H9 (cell line): ENCODE measurements at regions not wholly inside any gene's neighbourhood (a gene's known extent, or its start where the extent isn't known, plus 50 kb on each side); places are given as distances from the start of the nearest gene placed in this dataset.

Experiments used
- DNase-seq: peaks from one replicate; pipeline ENCODE4 v3.0.0-alpha.2; 2017
- H2AFZ ChIP-seq: one replicate; pipeline ENCODE4 v1.6.1; 2013; ENCODE audit warnings: mild to moderate bottlenecking, low read length, control low read depth, moderate library complexity
- H2AK5ac ChIP-seq: 2 replicates; pipeline ENCODE4 v1.6.1; 2013; ENCODE audit warnings: low read length, control low read depth, mixed read lengths; ENCODE audit not compliant: insufficient read length
- H2BK120ac ChIP-seq: one replicate; pipeline ENCODE4 v1.6.1; 2013; ENCODE audit warnings: low read depth, mild to moderate bottlenecking, low read length, control low read depth, inconsistent platforms; ENCODE audit not compliant: poor library complexity, severe bottlenecking
- H2BK12ac ChIP-seq: 2 replicates; pipeline ENCODE4 v1.6.1; 2013; ENCODE audit warnings: low read length, control low read depth, mixed read lengths, low read depth; ENCODE audit not compliant: insufficient read length
- H2BK15ac ChIP-seq: 2 replicates; pipeline ENCODE4 v1.6.1; 2013; ENCODE audit warnings: low read depth, low read length, control low read depth
- H2BK20ac ChIP-seq: one replicate; pipeline ENCODE4 v1.6.1; 2013; ENCODE audit warnings: low read depth, mild to moderate bottlenecking, low read length, control low read depth, inconsistent platforms; ENCODE audit not compliant: poor library complexity, severe bottlenecking
- H2BK5ac ChIP-seq: 2 replicates; pipeline ENCODE4 v1.6.1; 2013; ENCODE audit warnings: low read length, control low read depth, mixed read lengths; ENCODE audit not compliant: insufficient read length
- H3K14ac ChIP-seq: 2 replicates; pipeline ENCODE4 v1.6.1; 2013; ENCODE audit warnings: low read length, control low read depth; ENCODE audit not compliant: insufficient read depth
- H3K18ac ChIP-seq: 2 replicates; pipeline ENCODE4 v1.6.1; 2013; ENCODE audit warnings: low read depth, mild to moderate bottlenecking, mixed read lengths, low read length, control low read depth; ENCODE audit not compliant: insufficient read length
- H3K23ac ChIP-seq: 2 replicates; pipeline ENCODE4 v1.6.1; 2013; ENCODE audit warnings: low read length, control low read depth, mixed read lengths, low read depth; ENCODE audit not compliant: insufficient read length
- H3K23me2 ChIP-seq: 2 replicates; pipeline ENCODE4 v1.6.1; 2013; ENCODE audit warnings: low read depth, mild to moderate bottlenecking, mixed read lengths, low read length, control low read depth; ENCODE audit not compliant: insufficient read length, poor library complexity, severe bottlenecking
- H3K27ac ChIP-seq: 2 replicates; pipeline ENCODE4 v1.5.1; 2013; ENCODE audit warnings: low read length, control low read depth, mixed read lengths, low read depth; ENCODE audit not compliant: insufficient read length
- H3K27me3 ChIP-seq: 2 replicates; pipeline ENCODE4 v1.6.1; 2013; ENCODE audit warnings: low read length, control low read depth, inconsistent platforms; ENCODE audit not compliant: insufficient read depth
- H3K4ac ChIP-seq: 2 replicates; pipeline ENCODE4 v1.6.1; 2013; ENCODE audit warnings: low read depth, mild to moderate bottlenecking, control low read depth, inconsistent platforms, low read length, moderate library complexity
- H3K4me1 ChIP-seq: 2 replicates; pipeline ENCODE4 v1.6.1; 2013; ENCODE audit warnings: low read length, control low read depth, inconsistent platforms; ENCODE audit not compliant: insufficient read depth
- H3K4me2 ChIP-seq: 2 replicates; pipeline ENCODE4 v1.6.1; 2013; ENCODE audit warnings: low read length, control low read depth, mixed read lengths; ENCODE audit not compliant: insufficient read length, insufficient read depth
- H3K56ac ChIP-seq: 2 replicates; pipeline ENCODE4 v1.6.1; 2013; ENCODE audit warnings: low read depth, mild to moderate bottlenecking, mixed read lengths, low read length, control low read depth; ENCODE audit not compliant: insufficient read length
- H3K79me1 ChIP-seq: 2 replicates; pipeline ENCODE4 v1.6.1; 2013; ENCODE audit warnings: low read depth, mild to moderate bottlenecking, moderate library complexity, low read length, control low read depth, inconsistent platforms; ENCODE audit not compliant: insufficient read depth, poor library complexity, severe bottlenecking
- H3K79me2 ChIP-seq: 2 replicates; pipeline ENCODE4 v1.6.1; 2013; ENCODE audit warnings: low read length, control low read depth, inconsistent platforms; ENCODE audit not compliant: insufficient read depth
- H3K9ac ChIP-seq: 2 replicates; pipeline ENCODE4 v1.6.1; 2013; ENCODE audit warnings: low read length, control low read depth, mixed read lengths; ENCODE audit not compliant: insufficient read length; ENCODE audit errors: extremely low read depth
- H3K9me3 ChIP-seq: one replicate; pipeline ENCODE4 v1.6.1; 2013; ENCODE audit warnings: low read depth, low read length, inconsistent platforms; ENCODE audit not compliant: control insufficient read depth
- H3T11ph ChIP-seq: one replicate; pipeline ENCODE4 v1.6.1; 2013; ENCODE audit warnings: mild to moderate bottlenecking, low read length, control low read depth, inconsistent platforms
- H4K20me1 ChIP-seq: one replicate; pipeline ENCODE4 v1.6.1; 2013; ENCODE audit not compliant: control insufficient read depth, insufficient read length, insufficient read depth
- H4K5ac ChIP-seq: 2 replicates; pipeline ENCODE4 v1.6.1; 2013; ENCODE audit warnings: low read depth, mild to moderate bottlenecking, mixed read lengths, low read length, control low read depth; ENCODE audit not compliant: insufficient read length
- H4K8ac ChIP-seq: replicated peaks from 2 replicates; pipeline ENCODE4 v1.6.1; 2013; ENCODE audit warnings: low read length, control low read depth, mixed read lengths, low read depth; ENCODE audit not compliant: insufficient read length
- H4K91ac ChIP-seq: 2 replicates; pipeline ENCODE4 v1.6.1; 2013; ENCODE audit warnings: low read depth, mild to moderate bottlenecking, moderate library complexity, mixed read lengths, low read length, control low read depth; ENCODE audit not compliant: insufficient read length
- H3K27ac Mint-ChIP-seq, 3 experiments: 2 replicates in 2 of 3; 3 replicates in 1 of 3; pipeline ENCODE4 v1.8.0; 2020 to 2021; ENCODE audit warnings: mixed read lengths in 3 of 3, mild to moderate bottlenecking in 1 of 3, moderate library complexity in 1 of 3
- H3K27me3 Mint-ChIP-seq: 2 replicates; pipeline ENCODE4 v1.8.0; 2021; ENCODE audit warnings: low read depth, mild to moderate bottlenecking, moderate library complexity, mixed read lengths
- H3K36me3 Mint-ChIP-seq, 3 experiments: 2 replicates in 2 of 3; 3 replicates in 1 of 3; pipeline ENCODE4 v1.8.0; 2020 to 2021; ENCODE audit warnings: low read depth in 3 of 3, mixed read lengths in 3 of 3; ENCODE audit not compliant: insufficient read depth in 1 of 3
- H3K4me1 Mint-ChIP-seq, 2 experiments: 2 replicates each; pipeline ENCODE4 v1.8.0; 2020; ENCODE audit warnings: mixed read lengths in 2 of 2
- H3K4me3 Mint-ChIP-seq, 2 experiments: 2 replicates in 1 of 2; 3 replicates in 1 of 2; pipeline ENCODE4 v1.8.0; 2020 to 2021; ENCODE audit warnings: mild to moderate bottlenecking in 2 of 2, mixed read lengths in 2 of 2, moderate library complexity in 1 of 2
- H3K9me3 Mint-ChIP-seq, 2 experiments: 2 replicates in 1 of 2; 3 replicates in 1 of 2; pipeline ENCODE4 v1.8.0; 2020; ENCODE audit warnings: mild to moderate bottlenecking in 2 of 2, mixed read lengths in 2 of 2, moderate library complexity in 1 of 2
- WGBS: extraction: QIAGEN DNeasy Blood & Tissue Kit; methylation state at CpG from one replicate; pipeline ENCODE4 v1.1.7; 2013; ENCODE audit warnings: missing lambda C conversion rate, low lambda C conversion rate, mixed read lengths; ENCODE audit not compliant: insufficient read length; ENCODE audit errors: extremely low coverage; 5-methylcytosine and 5-hydroxymethylcytosine counted together
- TF ChIP-seq, protein P1 (sequence below): fragments of 200-600 bp; sonication (generic); conservative IDR thresholded peaks from 3 replicates; pipeline ENCODE4 v1.8.0; 2021; ENCODE audit warnings: antibody characterized with exemption, mild to moderate bottlenecking

DNA sequence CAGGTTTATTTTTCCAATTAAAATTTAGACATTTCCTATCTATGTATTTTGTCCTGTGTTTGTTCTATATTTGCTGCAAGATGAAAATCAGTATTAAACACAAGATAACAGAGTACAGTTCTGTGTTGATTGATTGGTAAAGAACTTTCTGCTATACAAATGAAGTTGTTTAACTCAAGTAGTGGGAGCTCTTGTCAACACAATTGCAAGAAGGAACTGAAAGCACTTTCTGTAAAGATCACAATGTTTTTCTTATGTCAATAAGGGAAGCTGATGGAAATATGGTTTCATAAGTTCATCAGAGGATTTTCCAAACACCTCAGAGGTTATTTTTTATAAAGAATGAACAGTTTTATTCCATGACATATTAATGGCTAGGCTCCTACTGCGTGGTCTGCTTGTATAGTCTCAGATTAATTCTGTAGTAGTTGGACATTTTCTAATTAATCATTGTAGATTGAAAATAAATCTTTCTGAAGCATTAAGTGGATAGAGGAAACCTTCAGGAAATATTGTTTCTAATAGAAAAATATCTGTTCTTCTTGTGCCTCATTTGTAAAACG, 379.5 kb downstream of the LRFN5 start:
- H3K9me3 ChIP-seq = no peaks in the 10 kb centered on the region
- Mint-ChIP-seq H3K4me3 (no peak overlapping the region), H3K27ac (no peak overlapping the region), H3K27me3 (no peaks in the 10 kb centered on the region), H3K36me3 (no peaks in the 10 kb centered on the region), H3K4me1 (no peaks in the 10 kb centered on the region), H3K9me3 (no peaks in the 10 kb centered on the region)
- H3K27ac ChIP-seq = no peak overlapping the region
- no peak overlapping the region for H2AK5ac ChIP-seq
- TF ChIP-seq, protein P1, sequence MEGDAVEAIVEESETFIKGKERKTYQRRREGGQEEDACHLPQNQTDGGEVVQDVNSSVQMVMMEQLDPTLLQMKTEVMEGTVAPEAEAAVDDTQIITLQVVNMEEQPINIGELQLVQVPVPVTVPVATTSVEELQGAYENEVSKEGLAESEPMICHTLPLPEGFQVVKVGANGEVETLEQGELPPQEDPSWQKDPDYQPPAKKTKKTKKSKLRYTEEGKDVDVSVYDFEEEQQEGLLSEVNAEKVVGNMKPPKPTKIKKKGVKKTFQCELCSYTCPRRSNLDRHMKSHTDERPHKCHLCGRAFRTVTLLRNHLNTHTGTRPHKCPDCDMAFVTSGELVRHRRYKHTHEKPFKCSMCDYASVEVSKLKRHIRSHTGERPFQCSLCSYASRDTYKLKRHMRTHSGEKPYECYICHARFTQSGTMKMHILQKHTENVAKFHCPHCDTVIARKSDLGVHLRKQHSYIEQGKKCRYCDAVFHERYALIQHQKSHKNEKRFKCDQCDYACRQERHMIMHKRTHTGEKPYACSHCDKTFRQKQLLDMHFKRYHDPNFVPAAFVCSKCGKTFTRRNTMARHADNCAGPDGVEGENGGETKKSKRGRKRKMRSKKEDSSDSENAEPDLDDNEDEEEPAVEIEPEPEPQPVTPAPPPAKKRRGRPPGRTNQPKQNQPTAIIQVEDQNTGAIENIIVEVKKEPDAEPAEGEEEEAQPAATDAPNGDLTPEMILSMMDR = no peak
- no peak for DNase-seq
- H2AFZ ChIP-seq = no peak overlapping the region
- no peak overlapping the region for H2BK12ac ChIP-seq
- H3K23me2 ChIP-seq = no peaks in the 10 kb centered on the region
- H3K18ac ChIP-seq = no peak overlapping the region
- no peaks in the 10 kb centered on the region for H3K4me1 ChIP-seq
- no peaks in the 10 kb centered on the region for H4K20me1 ChIP-seq
- no peak overlapping the region for H3K14ac ChIP-seq
- H2BK120ac ChIP-seq = no peak overlapping the region
- WGBS = no CpG with 5 or more reads among the region's 2 CpGs
- H3K9ac ChIP-seq = no peak overlapping the region
- no peak overlapping the region for H4K5ac ChIP-seq
- no peaks in the 10 kb centered on the region for H3K27me3 ChIP-seq
- H4K8ac ChIP-seq = no peak overlapping the region
- H3T11ph ChIP-seq = no peak overlapping the region
- no peak overlapping the region for H3K23ac ChIP-seq
- H3K56ac ChIP-seq = no peak overlapping the region
- H3K79me1 ChIP-seq = no peaks in the 10 kb centered on the region
- H3K4me2 ChIP-seq = no peak overlapping the region
- H2BK15ac ChIP-seq = no peak overlapping the region
- no peak overlapping the region for H2BK5ac ChIP-seq
- H2BK20ac ChIP-seq = no peak overlapping the region
- H4K91ac ChIP-seq = no peak overlapping the region
- no peaks in the 10 kb centered on the region for H3K79me2 ChIP-seq
- H3K4ac ChIP-seq = no peak overlapping the region
